ENCODE measurements at regions not wholly inside any gene's neighbourhood (a gene's known extent, or its start where the extent isn't known, plus 50 kb on each side); places are given as distances from the start of the nearest gene placed in this dataset.

DNA sequence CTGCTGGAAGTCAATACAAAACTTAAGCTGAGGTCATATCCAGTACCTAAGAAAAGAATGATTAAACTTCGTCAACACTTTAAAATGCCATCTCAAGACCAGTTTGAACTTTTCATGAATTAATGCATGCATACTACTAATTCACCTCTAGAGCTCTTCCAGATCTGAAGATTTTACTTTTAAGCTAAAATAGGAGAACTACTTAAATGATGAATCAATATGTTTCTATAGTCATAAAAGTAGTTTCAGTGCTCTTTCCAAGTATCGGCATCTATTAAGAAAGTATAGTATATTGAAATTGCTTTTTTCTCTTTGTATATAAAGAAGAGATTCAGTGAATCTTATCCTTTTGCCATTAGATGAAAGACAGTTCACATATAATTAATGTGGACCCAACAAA, 1123.9 kb downstream of the PCDH9 start:
- no peak overlapping the region for H4K5ac ChIP-seq (ENCODE audit: low read depth, low read length)
- H3K27ac ChIP-seq (ENCODE audit: insufficient read depth, low read length), result no peak overlapping the region
- H2AFZ ChIP-seq (replicated peaks; ENCODE audit: low read length, poor library complexity), result no peak overlapping the region
- no peaks in the 10 kb centered on the region for H3K27me3 ChIP-seq (ENCODE audit: control insufficient read depth, insufficient read depth, low read length)
- H2BK20ac ChIP-seq (ENCODE audit: low read depth, low read length), result no peak overlapping the region
- dilution Hi-C loops (cut with HindIII; ENCODE audit: low sequenced_read_pairs, unreplicated experiment), result no loop called here
- no peak overlapping the region for H4K91ac ChIP-seq (ENCODE audit: insufficient read depth, low read depth, low read length)
- CTCF ChIA-PET, result no interaction called here
- no peak overlapping the region for H2BK5ac ChIP-seq (ENCODE audit: low read depth, low read length, poor library complexity, severe bottlenecking)
- H4K20me1 ChIP-seq (ENCODE audit: insufficient read depth, low read length), result no peaks in the 10 kb centered on the region
- no peak overlapping the region for H3K18ac ChIP-seq (ENCODE audit: low read depth, low read length)
- no peak overlapping the region for H3K23ac ChIP-seq (ENCODE audit: low read depth, low read length)
- no peaks in the 10 kb centered on the region for H3K9me3 ChIP-seq (ENCODE audit: control insufficient read depth, insufficient read depth, low read length)
- TF ChIP-seq CHD1 (IDR thresholded peaks at IDR 0.05; ENCODE audit: low read depth, low read length) (no peak), POLR2A (IDR thresholded peaks at IDR 0.05; ENCODE audit: low read depth, low read length) (no peak), ELK1 (IDR thresholded peaks at IDR 0.05; ENCODE audit: borderline replicate concordance, low read depth, low read length) (no peak), BHLHE40 (IDR thresholded peaks at IDR 0.05; ENCODE audit: low read depth, low read length) (no peak), SMC3 (IDR thresholded peaks at IDR 0.05; ENCODE audit: low read depth, low read length) (no peak), RFX5 (IDR thresholded peaks at IDR 0.05; ENCODE audit: low read depth, low read length) (no peak), RCOR1 (IDR thresholded peaks at IDR 0.05; ENCODE audit: insufficient replicate concordance, low read length) (no peak), NFE2L2 (IDR thresholded peaks at IDR 0.05; ENCODE audit: low read depth, low read length) (no peak), FOS (IDR thresholded peaks at IDR 0.05; ENCODE audit: low read depth, low read length) (no peak), CEBPB (IDR thresholded peaks at IDR 0.05; ENCODE audit: low read depth, low read length) (no peak), MXI1 (IDR thresholded peaks at IDR 0.05; ENCODE audit: borderline replicate concordance, low read depth, low read length) (no peak), RAD21 (IDR thresholded peaks at IDR 0.05; ENCODE audit: low read length) (no peak), MAZ (IDR thresholded peaks at IDR 0.05; ENCODE audit: borderline replicate concordance, low read depth, low read length) (no peak), USF2 (IDR thresholded peaks at IDR 0.05; ENCODE audit: low read depth, low read length) (no peak), CTCF (conservative IDR thresholded peaks at IDR 0.05; ENCODE audit: low read depth, low read length) (no peak), MAFK (IDR thresholded peaks at IDR 0.05; ENCODE audit: low read depth, low read length) (no peak)
- intact Hi-C loops (cut with micrococcal nuclease), result no loop called here
- ATAC-seq (ENCODE audit: low read depth) (no peak), DNase-seq (no peak)
- POLR2A ChIA-PET (ENCODE audit: unreplicated experiment), result no interaction called here
- no peak overlapping the region for H2AK9ac ChIP-seq (replicated peaks; ENCODE audit: low read depth, low read length, poor library complexity)
- no peak overlapping the region for H3K4ac ChIP-seq (ENCODE audit: low read depth, low read length)
- no TSS peak for BruUV-seq (replicated peaks)
- no peak overlapping the region for H2AK5ac ChIP-seq (ENCODE audit: low read depth, low read length)
- H3K36me3 ChIP-seq (ENCODE audit: control insufficient read depth, insufficient read depth, low read length), result no peaks in the 10 kb centered on the region
- H3K9me1 ChIP-seq (ENCODE audit: insufficient read depth, low read length), result no peaks in the 10 kb centered on the region
- no peak overlapping the region for H4K8ac ChIP-seq (ENCODE audit: low read depth in 2 of 2, low read length in 2 of 2)
- no peak overlapping the region for H2BK120ac ChIP-seq (ENCODE audit: low read depth, low read length)
- WGBS, 2 experiments (ENCODE audit: extremely low coverage in 2 of 2, insufficient read length in 1 of 2), result no CpG with 5 or more reads among the region's 2 CpGs
- H3K79me1 ChIP-seq (ENCODE audit: low read depth in 1 of 2, low read length in 2 of 2), result no peaks in the 10 kb centered on the region
- H3K9ac ChIP-seq (ENCODE audit: low read depth, low read length), result no peak overlapping the region
- no peak overlapping the region for H3K56ac ChIP-seq (ENCODE audit: extremely low read depth, insufficient read depth, low read length)
- no peak overlapping the region for H3K14ac ChIP-seq (replicated peaks; ENCODE audit: low read depth, low read length)
- in situ Hi-C loops (cut with MboI; ENCODE audit: low sequenced_read_pairs), result no loop called here
- no peak overlapping the region for H3K4me2 ChIP-seq (ENCODE audit: low read depth, low read length)
- no peaks in the 10 kb centered on the region for H3K4me1 ChIP-seq (ENCODE audit: control insufficient read depth, insufficient read depth, low read length)
- no peak overlapping the region for H3K4me3 ChIP-seq (ENCODE audit: insufficient read depth, low read depth, low read length)
- H2BK15ac ChIP-seq (ENCODE audit: low read depth, low read length), result no peak overlapping the region
